LNCAP (cell line): ENCODE measurements at regions not wholly inside any gene's neighbourhood (a gene's known extent, or its start where the extent isn't known, plus 50 kb on each side); places are given as distances from the start of the nearest gene placed in this dataset.

Source experiments
- CTCF ChIP-seq: fragments of 450-650 bp; IDR thresholded peaks from 2 replicates; pipeline ENCODE4 v1.5.1; 2017; ENCODE audit warnings: mild to moderate bottlenecking

DNA sequence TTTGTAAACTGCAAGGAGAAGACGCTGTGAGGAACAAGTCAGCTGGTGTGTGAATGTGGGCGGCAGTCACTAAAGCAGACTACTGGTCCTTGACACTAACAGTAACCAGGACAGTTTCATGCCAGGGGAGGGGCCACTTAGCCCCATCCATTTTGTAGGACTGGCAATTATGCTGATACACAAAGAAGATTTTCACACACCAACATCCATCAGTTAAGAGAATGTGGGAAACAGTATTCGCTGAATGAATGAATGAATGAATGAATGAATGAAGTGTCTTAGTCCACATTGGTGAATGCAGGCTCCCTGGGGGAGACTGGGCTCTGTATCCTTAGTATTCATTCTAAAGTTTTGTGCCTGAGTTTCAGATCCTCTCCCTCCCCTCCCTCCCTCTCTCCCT, 590.4 kb downstream of the BRD1 start:
- no peak for TF ChIP-seq CTCF

DNA sequence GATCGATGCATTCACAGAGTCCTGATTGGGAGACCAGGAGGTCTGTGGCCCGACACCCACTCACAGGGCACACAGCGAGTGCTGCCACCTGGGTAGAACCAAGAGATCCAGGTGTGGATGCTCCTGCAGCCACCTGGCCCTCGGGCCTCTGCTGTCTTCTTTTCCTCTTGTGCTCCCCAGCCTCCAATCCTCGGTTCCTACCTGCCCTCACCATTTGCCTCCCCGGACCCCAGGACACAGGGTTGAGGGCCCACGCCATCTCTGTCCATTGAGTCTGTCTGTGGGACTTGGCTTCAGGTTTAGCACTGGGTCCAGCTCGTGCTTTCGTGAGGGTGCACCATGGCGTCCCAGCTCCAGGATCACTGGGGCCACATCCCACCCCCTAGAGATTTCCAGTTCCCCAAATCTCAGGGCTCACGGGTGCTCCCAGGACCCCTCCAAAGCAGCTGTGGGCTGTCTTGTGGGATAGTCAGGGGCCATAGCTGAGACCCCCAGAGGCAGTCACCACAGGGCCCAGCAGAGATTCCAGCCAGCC, 591.1 kb downstream of the BRD1 start:
- TF ChIP-seq CTCF: no peak

DNA sequence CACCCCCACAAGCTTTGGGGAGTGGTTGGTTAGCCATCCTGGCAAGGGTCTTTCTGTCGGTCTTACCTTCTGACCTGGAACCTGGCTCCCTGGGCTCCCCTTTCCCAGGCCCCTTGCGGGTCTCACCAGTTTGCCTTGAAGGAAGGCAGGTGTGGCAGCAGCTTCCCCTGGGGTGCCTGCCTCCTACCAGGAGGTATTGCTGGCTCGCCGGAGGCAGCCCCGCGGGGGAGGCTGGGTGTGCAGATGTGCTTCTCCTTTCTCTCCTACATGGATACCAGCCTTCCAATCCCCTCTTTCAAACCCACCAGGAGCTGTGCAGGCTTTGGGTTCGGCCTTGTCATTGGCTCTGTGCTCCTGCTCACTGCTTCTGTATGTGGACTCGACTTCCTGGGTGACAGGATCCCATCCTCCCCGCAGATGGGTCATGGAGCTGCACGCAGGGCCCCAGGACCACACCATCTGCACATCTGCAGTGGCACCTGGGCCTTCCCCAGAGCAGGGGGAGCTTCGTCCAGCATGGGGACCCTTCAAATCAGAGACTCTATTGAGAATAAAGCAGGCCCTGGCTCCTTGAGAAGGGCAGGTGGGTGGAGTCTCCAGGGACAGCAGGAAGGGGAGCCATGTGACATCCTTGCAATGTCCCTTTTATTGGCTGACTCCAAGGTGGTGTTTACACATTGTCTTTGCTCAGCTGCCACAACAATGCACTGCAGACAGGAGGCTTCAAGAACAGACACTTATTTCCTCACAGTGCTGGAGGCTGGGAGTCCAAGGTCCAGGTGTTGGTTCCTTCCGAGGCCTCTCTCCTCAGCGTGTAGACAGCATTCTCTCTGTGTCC, 592.0 kb downstream of the BRD1 start:
- TF ChIP-seq CTCF: no peak

DNA sequence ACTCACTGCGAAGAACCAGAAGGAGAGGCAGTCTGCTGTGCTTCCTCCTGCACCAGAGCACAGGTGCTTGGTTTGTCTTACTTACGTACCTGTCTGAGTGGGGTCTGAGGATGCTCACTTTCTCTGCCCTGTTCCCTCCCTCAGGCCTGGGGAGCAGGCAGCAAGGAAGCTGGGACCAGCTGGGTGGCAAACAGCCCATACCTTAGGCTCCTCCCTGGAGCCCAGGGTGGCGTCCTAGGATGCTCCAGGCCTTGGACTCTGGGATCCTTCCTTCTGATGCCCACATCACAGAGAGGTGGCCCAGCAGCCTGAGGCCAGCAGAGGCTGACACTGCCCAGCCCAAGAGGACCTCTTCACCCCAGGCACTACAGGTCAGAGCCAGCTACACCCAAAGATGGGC, 593.2 kb downstream of the BRD1 start:
- TF ChIP-seq CTCF: no peak

DNA sequence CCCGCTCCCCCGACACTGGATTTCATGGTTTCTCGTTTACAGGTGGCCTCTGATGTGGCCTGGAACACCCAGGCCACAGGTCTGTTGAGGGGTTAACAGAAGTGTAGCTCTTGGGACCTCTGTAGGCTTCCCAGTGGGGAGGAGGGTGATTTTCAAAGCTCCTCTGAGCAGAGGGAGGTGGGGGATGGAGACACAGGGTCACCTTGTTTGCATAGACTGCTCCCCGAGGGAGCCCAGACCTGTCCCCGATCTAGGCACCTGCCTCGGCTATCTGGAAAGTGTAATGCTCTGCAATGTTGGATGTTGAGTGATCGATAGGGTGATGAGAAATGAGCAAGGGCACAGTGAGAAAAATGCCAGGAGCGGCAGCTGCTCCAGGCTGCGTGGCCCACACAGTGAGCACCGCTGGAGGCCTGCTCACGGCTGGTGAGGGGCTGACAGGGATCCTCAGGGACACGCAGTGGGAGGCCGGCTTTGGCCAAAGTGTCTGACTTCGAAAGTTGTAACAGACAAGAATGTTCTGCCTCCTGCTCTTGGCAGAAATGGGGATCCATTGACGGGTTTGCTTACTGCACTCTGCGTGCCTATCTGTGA, 594.1 kb downstream of the BRD1 start:
- no peak for TF ChIP-seq CTCF

- no peak for TF ChIP-seq CTCF
Measured at GRCh38 chr22:49232319-49233067, 595.2 kb downstream of the BRD1 start.

DNA sequence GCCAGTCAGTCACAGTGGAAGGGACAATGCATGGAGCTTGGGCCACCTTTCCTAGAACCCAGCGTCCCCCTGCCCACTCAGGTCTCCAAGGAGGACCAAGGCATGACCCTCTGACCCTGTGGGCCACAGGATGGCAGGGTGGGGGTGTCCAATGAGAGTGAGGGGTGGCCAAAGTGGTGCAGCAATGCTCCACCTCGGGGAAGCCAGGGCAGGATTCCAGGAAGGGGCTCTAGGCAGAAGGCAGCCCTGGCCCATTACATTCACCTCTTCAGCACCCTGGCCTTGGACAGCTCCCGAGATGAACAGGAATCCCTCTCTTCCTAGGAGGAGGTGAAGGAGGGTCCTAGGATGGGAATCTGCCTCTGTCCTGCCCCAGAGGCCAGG, 597.5 kb downstream of the BRD1 start:
- no peak for TF ChIP-seq CTCF
